HUES6 (cell line): ENCODE measurements at regions not wholly inside any gene's neighbourhood (a gene's known extent, or its start where the extent isn't known, plus 50 kb on each side); places are given as distances from the start of the nearest gene placed in this dataset.

Source experiments
- H3K27ac ChIP-seq: 2 replicates; pipeline ENCODE4 v1.7.0; 2013; ENCODE audit warnings: low read depth, mild to moderate bottlenecking, low read length, inconsistent platforms
- H3K27me3 ChIP-seq: 2 replicates; pipeline ENCODE4 v1.6.1; 2013; ENCODE audit warnings: low read length; ENCODE audit not compliant: control insufficient read depth, insufficient read depth
- H3K36me3 ChIP-seq: 2 replicates; pipeline ENCODE4 v1.6.1; 2013; ENCODE audit warnings: low read length; ENCODE audit not compliant: control insufficient read depth, insufficient read depth
- H3K4me1 ChIP-seq: 2 replicates; pipeline ENCODE4 v1.6.1; 2013; ENCODE audit warnings: low read length; ENCODE audit not compliant: control insufficient read depth, insufficient read depth
- H3K4me3 ChIP-seq: 2 replicates; pipeline ENCODE4 v1.5.1; 2013; ENCODE audit warnings: low read depth, low read length
- H3K9ac ChIP-seq: one replicate; pipeline ENCODE4 v1.6.1; 2013; ENCODE audit warnings: mild to moderate bottlenecking, low read length
- H3K9me3 ChIP-seq: 2 replicates; pipeline ENCODE4 v1.6.1; 2013; ENCODE audit warnings: low read depth, low read length; ENCODE audit not compliant: control insufficient read depth, insufficient read depth

GRCh38 chr17:36661047-36661666 lies 59.8 kb downstream of the MRM1 start:
- Histone ChIP-seq H3K27me3 (peaks cover 26% of the 10 kb centered on the region), H3K27ac (no peak overlapping the region), H3K9ac (no peak overlapping the region), H3K4me1 (peaks cover 12% of the 10 kb centered on the region), H3K4me3 (no peak overlapping the region), H3K36me3 (no peaks in the 10 kb centered on the region), H3K9me3 (no peaks in the 10 kb centered on the region)

DNA sequence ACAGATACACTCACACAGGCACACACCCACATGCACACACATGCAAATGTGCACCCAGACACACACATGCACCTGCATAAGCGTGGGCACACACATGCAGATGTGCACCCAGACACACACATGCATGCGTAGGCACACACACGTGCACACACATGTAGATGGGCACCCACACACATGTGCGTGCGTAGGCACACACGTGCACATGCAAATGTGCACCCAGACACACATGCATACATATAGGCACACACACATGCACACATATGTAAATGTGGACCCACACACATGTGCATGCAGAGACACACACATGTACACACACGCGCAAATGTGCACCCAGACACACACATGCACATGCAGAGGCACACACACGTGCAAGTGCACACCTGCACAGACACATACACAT lies 60.3 kb downstream of the MRM1 start:
- H3K27me3 ChIP-seq, result peaks cover 21% of the 10 kb centered on the region
- H3K9me3 ChIP-seq, result no peaks in the 10 kb centered on the region
- H3K9ac ChIP-seq, result no peak overlapping the region
- H3K4me3 ChIP-seq, result no peak overlapping the region
- peaks cover 12% of the 10 kb centered on the region for H3K4me1 ChIP-seq
- H3K27ac ChIP-seq, result no peak overlapping the region
- H3K36me3 ChIP-seq, result no peaks in the 10 kb centered on the region

DNA sequence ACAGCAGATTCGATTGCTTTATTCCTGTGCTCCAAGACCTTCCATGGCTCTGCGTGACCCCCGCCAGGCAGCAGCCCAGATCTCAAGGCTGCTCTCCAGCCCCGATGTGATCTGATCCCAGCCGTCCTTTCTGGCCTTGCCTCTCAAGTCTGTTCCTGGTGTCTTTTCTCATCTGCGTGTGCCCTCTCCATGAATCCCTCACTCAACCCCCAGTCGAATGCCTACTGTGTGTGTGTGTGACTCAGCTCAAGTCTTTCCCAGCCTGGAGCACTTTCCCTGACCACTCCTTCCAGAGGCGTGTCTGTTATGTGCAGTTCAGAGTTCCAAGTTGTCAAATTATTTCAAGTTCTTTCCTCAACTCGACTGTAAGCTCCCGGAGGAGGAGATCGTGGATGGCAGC lies 64.0 kb downstream of the MRM1 start:
- H3K9ac ChIP-seq, result no peak overlapping the region
- no peak overlapping the region for H3K4me3 ChIP-seq
- H3K27ac ChIP-seq, result no peak overlapping the region
- no peaks in the 10 kb centered on the region for H3K36me3 ChIP-seq
- H3K4me1 ChIP-seq, result peaks cover 6% of the 10 kb centered on the region; the same call in 1 of the 2 replicates
- H3K9me3 ChIP-seq, result no peaks in the 10 kb centered on the region
- H3K27me3 ChIP-seq, result peaks cover 9% of the 10 kb centered on the region; the same call in 1 of the 2 replicates

GRCh38 chr17:36667922-36668321 lies 66.5 kb downstream of the MRM1 start:
- H3K36me3 ChIP-seq, result no peaks in the 10 kb centered on the region
- no peaks in the 10 kb centered on the region for H3K9me3 ChIP-seq
- H3K9ac ChIP-seq, result no peak overlapping the region
- peaks cover 6% of the 10 kb centered on the region; the same call in 1 of the 2 replicates for H3K4me1 ChIP-seq
- H3K27ac ChIP-seq, result no peak overlapping the region
- no peaks in the 10 kb centered on the region for H3K27me3 ChIP-seq
- no peak overlapping the region for H3K4me3 ChIP-seq

- Histone ChIP-seq H3K4me3 (no peak overlapping the region), H3K27me3 (no peaks in the 10 kb centered on the region), H3K9ac (no peak overlapping the region), H3K9me3 (no peaks in the 10 kb centered on the region), H3K27ac (no peak overlapping the region), H3K36me3 (no peaks in the 10 kb centered on the region), H3K4me1 (peaks cover 6% of the 10 kb centered on the region; the same call in 1 of the 2 replicates)
Observed at GRCh38 chr17:36668824-36669223, 67.4 kb downstream of the MRM1 start.

- Histone ChIP-seq H3K4me1 (no peaks in the 10 kb centered on the region), H3K27me3 (no peaks in the 10 kb centered on the region), H3K36me3 (no peaks in the 10 kb centered on the region), H3K27ac (no peak overlapping the region), H3K9me3 (no peaks in the 10 kb centered on the region), H3K9ac (no peak overlapping the region), H3K4me3 (no peak overlapping the region)
Observed at GRCh38 chr17:36671144-36671543, 69.8 kb downstream of the MRM1 start.

- Histone ChIP-seq H3K9me3 (no peaks in the 10 kb centered on the region), H3K4me3 (no peak overlapping the region), H3K27ac (no peak overlapping the region), H3K4me1 (no peaks in the 10 kb centered on the region), H3K9ac (no peak overlapping the region), H3K27me3 (no peaks in the 10 kb centered on the region), H3K36me3 (no peaks in the 10 kb centered on the region)
Observed at GRCh38 chr17:36672403-36672918, 71.1 kb downstream of the MRM1 start.

- Histone ChIP-seq H3K27me3 (no peaks in the 10 kb centered on the region), H3K9ac (no peak overlapping the region), H3K4me1 (no peaks in the 10 kb centered on the region), H3K4me3 (no peak overlapping the region), H3K27ac (no peak overlapping the region), H3K9me3 (no peaks in the 10 kb centered on the region), H3K36me3 (no peaks in the 10 kb centered on the region)
Observed at GRCh38 chr17:36673068-36673467, 71.7 kb downstream of the MRM1 start.

- Histone ChIP-seq H3K27me3 (no peaks in the 10 kb centered on the region), H3K4me1 (no peaks in the 10 kb centered on the region), H3K9me3 (no peaks in the 10 kb centered on the region), H3K9ac (no peak overlapping the region), H3K4me3 (no peak overlapping the region), H3K36me3 (no peaks in the 10 kb centered on the region), H3K27ac (no peak overlapping the region)
Observed at GRCh38 chr17:36673637-36674277, 72.4 kb downstream of the MRM1 start.

- Histone ChIP-seq H3K27me3 (no peaks in the 10 kb centered on the region), H3K4me1 (no peaks in the 10 kb centered on the region), H3K27ac (no peak overlapping the region), H3K36me3 (no peaks in the 10 kb centered on the region), H3K9me3 (no peaks in the 10 kb centered on the region), H3K9ac (no peak overlapping the region), H3K4me3 (no peak overlapping the region)
Observed at GRCh38 chr17:36674278-36674650, 72.9 kb downstream of the MRM1 start.

- peaks cover 7% of the 10 kb centered on the region; the same call in 1 of the 2 replicates for H3K4me1 ChIP-seq
- H3K9me3 ChIP-seq, result no peaks in the 10 kb centered on the region
- no peak overlapping the region for H3K4me3 ChIP-seq
- no peaks in the 10 kb centered on the region for H3K36me3 ChIP-seq
- no peak overlapping the region for H3K9ac ChIP-seq
- H3K27ac ChIP-seq, result no peak overlapping the region
- H3K27me3 ChIP-seq, result no peaks in the 10 kb centered on the region
Observed at GRCh38 chr17:36675250-36675649, 73.9 kb downstream of the MRM1 start.
